GM19324 (cell line): ENCODE measurements at regions not wholly inside any gene's neighbourhood (a gene's known extent, or its start where the extent isn't known, plus 50 kb on each side); places are given as distances from the start of the nearest gene placed in this dataset.

Source experiments
- ATAC-seq: cut with Tn5 transposase; IDR thresholded peaks from one replicate; pipeline ENCODE4 v1.9.1; 2021; ENCODE audit warnings: mild to moderate bottlenecking, moderate library complexity; ENCODE audit not compliant: unreplicated experiment, low FRiP score

DNA sequence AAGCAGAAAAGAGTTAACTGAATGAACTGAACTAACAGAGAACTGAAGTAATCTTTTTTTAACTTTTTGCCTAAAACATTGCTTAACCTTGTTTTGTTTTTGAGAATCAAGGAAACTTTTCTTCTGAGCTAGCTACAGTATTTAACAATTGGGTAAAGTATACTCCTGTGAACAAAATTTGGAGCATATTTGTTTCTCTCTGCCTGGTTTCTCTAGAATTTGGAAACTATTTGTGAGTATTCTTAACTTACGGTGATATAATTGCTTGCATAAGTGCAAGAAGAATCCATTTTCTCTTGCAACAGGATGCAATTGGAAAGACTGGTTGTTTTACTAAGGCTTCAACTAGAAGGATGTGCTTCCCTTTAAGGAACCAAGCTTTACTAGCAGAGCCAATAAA, 65.9 kb upstream of the FAM98A start:
- ATAC-seq = no peak

DNA sequence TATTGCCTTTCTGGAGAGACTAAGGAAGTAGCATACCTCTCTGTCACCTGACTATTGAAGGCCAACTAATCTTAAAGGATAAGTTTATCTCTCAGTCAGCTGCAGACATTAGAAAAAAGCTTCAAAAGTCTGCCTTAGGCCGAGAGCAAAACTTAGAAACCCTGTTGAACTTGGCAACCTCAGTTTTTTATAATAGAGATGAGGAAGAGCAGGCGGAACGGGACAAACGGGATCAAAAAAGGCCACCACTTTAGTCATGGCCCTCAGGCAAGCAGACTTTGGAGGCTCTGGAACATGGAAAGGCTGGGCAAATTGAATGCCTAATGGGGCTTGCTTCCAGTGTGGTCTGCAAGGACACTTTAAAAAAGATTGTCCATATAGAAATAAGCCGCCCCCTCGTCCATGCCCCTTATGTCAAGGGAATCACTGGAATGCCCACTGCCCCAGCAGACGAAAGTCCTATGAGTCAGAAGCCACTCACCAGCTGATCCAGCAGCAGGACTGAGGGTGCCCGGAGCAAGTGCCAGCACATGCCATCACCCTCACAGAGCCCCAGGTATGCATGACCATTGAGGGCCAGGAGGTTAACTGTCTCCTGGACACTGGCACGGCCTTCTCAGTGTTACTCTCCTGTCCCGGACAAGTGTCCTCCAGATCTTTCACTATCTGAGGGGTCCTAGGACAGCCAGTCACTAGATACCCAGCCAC, 61.5 kb upstream of the FAM98A start:
- ATAC-seq = no peak

DNA sequence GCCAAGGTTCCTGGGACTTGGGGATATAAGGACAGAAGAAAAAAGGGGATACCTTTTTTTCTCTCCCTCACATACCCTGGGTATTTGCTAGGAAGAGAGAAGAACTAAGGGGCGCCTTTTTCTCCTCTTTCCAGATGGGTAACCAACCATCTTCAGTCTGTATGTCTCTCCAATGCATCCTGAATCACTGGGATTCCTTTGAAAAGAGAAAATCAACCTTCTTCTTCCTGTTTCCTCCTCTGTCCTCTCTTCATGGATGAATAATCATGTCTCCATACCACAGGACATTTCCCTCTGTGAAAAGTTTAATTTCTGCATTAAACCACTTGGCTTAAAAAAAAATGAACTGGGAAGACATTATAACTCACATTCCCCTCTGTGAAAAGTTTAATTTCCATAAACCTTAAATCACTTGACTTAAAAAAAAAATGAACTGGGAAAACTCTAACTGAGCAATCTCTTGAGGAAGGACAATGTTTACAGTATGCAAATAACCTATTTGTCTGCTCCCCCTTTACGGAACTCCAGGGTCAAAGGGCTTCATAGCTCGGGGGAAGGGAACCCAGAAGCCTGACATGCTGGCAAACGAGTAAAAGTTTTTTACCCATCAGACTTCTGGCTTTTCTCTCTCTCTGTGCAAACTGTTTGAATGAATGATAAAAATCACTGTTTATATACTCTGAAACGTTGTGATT, 56.7 kb upstream of the FAM98A start:
- no peak for ATAC-seq

DNA sequence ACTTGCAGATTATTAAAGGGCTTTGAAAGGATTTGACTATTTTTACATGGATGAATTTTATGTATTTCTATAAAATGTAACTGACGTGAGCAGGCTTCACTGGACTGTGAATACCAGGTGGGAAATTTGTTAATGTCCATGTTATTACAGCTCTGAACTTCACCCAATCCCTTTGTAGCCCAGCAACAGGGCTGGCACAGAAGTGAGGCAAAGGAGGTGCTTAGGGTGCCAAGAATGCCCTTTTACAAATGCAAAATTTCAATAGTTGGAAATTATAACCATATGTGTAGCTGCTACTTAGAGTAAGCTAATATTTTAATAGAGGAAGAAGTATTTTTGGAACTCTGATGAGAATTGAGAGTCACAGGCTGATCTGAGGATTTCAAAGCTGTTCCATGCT, 53.7 kb upstream of the FAM98A start:
- ATAC-seq = no peak

DNA sequence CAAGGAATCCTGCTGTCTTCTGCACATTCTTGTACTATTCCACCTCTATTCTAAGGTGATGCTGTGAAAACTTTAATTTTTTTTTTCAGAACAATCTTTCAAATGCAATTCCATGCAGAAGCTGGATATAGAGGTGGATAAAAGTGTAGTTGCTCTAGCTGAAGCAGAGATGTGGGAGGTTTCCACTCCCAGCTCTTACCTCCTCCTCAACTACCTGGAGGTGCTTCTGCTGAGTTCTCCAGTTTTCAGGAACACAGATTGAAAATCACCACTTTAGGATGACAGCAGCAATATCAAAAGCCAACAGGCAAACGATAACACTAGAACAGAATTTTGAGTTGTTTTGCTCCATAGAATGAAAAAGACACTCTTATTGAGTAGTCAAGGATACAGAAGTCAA, 51.1 kb upstream of the FAM98A start:
- no peak for ATAC-seq
